ENCODE measurements at regions not wholly inside any gene's neighbourhood (a gene's known extent, or its start where the extent isn't known, plus 50 kb on each side); places are given as distances from the start of the nearest gene placed in this dataset.

DNA sequence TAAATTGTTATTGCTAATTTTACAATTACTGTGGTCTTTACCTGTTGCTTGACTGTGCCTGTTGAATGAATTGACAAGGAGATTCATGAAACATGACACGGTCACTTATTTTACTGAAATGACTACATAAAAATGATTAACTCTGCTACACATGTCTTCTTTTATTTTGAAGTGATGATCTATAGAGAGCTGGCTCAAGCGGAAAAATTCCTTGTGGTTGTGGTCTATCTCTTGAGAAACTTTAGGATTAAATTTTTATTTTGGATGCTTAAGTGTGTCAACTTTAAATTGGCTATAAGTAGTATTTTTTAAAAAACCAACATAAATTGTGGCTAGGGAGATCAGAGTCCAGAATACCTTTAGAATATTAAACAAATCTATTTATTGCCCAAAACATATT lies 131.8 kb upstream of the PITX2 start:
- TF ChIP-seq TAF1 (IDR thresholded peaks at IDR 0.05; ENCODE audit: control insufficient read depth, extremely low read depth, insufficient read depth, low read length, severe bottlenecking) (no peak), RBM14 (IDR thresholded peaks at IDR 0.05; ENCODE audit: borderline replicate concordance, insufficient read depth, low read depth, low read length) (no peak), RBM17 (IDR thresholded peaks at IDR 0.05; ENCODE audit: borderline replicate concordance, low read depth, low read length) (no peak), ATF7 (IDR thresholded peaks at IDR 0.05) (no peak), GATA2 (CRISPR knock-in tag; IDR thresholded peaks at IDR 0.05) (no peak), RAD21 (CRISPR knock-in tag; conservative IDR thresholded peaks at IDR 0.05 in 1 of 2, IDR thresholded peaks at IDR 0.05 in 1 of 2) (no peak), ZFX (CRISPR knock-in tag; IDR thresholded peaks at IDR 0.05) (no peak), SMC3 (conservative IDR thresholded peaks at IDR 0.05; ENCODE audit: insufficient read depth, low read depth, low read length) (no peak), ZNF124 (CRISPR knock-in tag; IDR thresholded peaks at IDR 0.05) (no peak)
- TF ChIP-seq, protein P1, sequence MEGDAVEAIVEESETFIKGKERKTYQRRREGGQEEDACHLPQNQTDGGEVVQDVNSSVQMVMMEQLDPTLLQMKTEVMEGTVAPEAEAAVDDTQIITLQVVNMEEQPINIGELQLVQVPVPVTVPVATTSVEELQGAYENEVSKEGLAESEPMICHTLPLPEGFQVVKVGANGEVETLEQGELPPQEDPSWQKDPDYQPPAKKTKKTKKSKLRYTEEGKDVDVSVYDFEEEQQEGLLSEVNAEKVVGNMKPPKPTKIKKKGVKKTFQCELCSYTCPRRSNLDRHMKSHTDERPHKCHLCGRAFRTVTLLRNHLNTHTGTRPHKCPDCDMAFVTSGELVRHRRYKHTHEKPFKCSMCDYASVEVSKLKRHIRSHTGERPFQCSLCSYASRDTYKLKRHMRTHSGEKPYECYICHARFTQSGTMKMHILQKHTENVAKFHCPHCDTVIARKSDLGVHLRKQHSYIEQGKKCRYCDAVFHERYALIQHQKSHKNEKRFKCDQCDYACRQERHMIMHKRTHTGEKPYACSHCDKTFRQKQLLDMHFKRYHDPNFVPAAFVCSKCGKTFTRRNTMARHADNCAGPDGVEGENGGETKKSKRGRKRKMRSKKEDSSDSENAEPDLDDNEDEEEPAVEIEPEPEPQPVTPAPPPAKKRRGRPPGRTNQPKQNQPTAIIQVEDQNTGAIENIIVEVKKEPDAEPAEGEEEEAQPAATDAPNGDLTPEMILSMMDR (IDR thresholded peaks at IDR 0.05 in 2 of 3, conservative IDR thresholded peaks at IDR 0.05 in 1 of 3; ENCODE audit: insufficient read depth in 2 of 3, low read depth in 1 of 3, low read length in 3 of 3), result no peak
- TF ChIP-seq, protein P2, sequence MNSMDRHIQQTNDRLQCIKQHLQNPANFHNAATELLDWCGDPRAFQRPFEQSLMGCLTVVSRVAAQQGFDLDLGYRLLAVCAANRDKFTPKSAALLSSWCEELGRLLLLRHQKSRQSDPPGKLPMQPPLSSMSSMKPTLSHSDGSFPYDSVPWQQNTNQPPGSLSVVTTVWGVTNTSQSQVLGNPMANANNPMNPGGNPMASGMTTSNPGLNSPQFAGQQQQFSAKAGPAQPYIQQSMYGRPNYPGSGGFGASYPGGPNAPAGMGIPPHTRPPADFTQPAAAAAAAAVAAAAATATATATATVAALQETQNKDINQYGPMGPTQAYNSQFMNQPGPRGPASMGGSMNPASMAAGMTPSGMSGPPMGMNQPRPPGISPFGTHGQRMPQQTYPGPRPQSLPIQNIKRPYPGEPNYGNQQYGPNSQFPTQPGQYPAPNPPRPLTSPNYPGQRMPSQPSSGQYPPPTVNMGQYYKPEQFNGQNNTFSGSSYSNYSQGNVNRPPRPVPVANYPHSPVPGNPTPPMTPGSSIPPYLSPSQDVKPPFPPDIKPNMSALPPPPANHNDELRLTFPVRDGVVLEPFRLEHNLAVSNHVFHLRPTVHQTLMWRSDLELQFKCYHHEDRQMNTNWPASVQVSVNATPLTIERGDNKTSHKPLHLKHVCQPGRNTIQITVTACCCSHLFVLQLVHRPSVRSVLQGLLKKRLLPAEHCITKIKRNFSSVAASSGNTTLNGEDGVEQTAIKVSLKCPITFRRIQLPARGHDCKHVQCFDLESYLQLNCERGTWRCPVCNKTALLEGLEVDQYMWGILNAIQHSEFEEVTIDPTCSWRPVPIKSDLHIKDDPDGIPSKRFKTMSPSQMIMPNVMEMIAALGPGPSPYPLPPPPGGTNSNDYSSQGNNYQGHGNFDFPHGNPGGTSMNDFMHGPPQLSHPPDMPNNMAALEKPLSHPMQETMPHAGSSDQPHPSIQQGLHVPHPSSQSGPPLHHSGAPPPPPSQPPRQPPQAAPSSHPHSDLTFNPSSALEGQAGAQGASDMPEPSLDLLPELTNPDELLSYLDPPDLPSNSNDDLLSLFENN (IDR thresholded peaks at IDR 0.05; ENCODE audit: low read depth in 2 of 2, low read length in 2 of 2), result no peak
- TF ChIP-seq, protein P3, sequence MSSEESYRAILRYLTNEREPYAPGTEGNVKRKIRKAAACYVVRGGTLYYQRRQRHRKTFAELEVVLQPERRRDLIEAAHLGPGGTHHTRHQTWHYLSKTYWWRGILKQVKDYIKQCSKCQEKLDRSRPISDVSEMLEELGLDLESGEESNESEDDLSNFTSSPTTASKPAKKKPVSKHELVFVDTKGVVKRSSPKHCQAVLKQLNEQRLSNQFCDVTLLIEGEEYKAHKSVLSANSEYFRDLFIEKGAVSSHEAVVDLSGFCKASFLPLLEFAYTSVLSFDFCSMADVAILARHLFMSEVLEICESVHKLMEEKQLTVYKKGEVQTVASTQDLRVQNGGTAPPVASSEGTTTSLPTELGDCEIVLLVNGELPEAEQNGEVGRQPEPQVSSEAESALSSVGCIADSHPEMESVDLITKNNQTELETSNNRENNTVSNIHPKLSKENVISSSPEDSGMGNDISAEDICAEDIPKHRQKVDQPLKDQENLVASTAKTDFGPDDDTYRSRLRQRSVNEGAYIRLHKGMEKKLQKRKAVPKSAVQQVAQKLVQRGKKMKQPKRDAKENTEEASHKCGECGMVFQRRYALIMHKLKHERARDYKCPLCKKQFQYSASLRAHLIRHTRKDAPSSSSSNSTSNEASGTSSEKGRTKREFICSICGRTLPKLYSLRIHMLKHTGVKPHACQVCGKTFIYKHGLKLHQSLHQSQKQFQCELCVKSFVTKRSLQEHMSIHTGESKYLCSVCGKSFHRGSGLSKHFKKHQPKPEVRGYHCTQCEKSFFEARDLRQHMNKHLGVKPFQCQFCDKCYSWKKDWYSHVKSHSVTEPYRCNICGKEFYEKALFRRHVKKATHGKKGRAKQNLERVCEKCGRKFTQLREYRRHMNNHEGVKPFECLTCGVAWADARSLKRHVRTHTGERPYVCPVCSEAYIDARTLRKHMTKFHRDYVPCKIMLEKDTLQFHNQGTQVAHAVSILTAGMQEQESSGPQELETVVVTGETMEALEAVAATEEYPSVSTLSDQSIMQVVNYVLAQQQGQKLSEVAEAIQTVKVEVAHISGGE (CRISPR knock-in tag; IDR thresholded peaks at IDR 0.05), result no peak
- TF ChIP-seq, protein P4, sequence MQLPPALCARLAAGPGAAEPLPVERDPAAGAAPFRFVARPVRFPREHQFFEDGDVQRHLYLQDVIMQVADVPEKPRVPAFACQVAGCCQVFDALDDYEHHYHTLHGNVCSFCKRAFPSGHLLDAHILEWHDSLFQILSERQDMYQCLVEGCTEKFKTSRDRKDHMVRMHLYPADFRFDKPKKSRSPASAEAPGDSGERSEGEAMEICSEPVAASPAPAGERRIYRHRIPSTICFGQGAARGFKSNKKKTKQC (CRISPR knock-in tag; IDR thresholded peaks at IDR 0.05), result no peak
- TF ChIP-seq, protein P5, sequence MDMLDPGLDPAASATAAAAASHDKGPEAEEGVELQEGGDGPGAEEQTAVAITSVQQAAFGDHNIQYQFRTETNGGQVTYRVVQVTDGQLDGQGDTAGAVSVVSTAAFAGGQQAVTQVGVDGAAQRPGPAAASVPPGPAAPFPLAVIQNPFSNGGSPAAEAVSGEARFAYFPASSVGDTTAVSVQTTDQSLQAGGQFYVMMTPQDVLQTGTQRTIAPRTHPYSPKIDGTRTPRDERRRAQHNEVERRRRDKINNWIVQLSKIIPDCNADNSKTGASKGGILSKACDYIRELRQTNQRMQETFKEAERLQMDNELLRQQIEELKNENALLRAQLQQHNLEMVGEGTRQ (CRISPR knock-in tag; IDR thresholded peaks at IDR 0.05), result no peak
